ENCODE measurements at regions not wholly inside any gene's neighbourhood (a gene's known extent, or its start where the extent isn't known, plus 50 kb on each side); places are given as distances from the start of the nearest gene placed in this dataset.

DNA sequence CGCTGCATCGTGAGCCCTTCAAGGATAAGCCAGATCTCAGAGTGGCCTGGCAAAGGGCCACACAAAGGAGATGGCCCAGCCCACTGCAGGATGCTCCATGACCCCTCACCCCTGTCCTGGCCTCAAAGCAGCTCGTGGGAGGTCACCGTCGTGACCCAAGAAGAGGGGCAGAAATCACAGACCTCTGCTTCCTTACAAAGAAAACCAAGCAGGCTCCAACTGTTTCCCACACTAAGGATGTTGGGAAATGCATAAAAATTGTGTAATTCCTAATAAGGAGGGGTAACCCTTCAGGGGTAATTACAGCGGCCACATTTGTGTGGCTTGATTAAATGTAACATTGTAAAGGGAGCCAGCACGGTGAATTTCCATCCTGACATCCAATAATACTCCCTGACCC is 102.3 kb downstream of the BOD1L2 start:
- Histone ChIP-seq H3K9me3 (ENCODE audit: control extremely low read depth in 1 of 3, control insufficient read depth in 2 of 3, insufficient read depth in 1 of 3, low read length in 2 of 3) (no peaks in the 10 kb centered on the region), H2AFZ (ENCODE audit: insufficient read depth, low read depth, low read length, poor library complexity, severe bottlenecking) (no peak overlapping the region), H3K79me2 (ENCODE audit: control insufficient read depth, insufficient read depth, low read length) (no peaks in the 10 kb centered on the region), H3K27ac (ENCODE audit: low read length in 2 of 2) (no peak overlapping the region), H3K27me3 (replicated peaks in 1 of 4; ENCODE audit: control extremely low read depth in 1 of 4, control insufficient read depth in 3 of 4, insufficient read depth in 4 of 4, low read length in 3 of 4) (peaks cover 0 to 4% (median 0%) of the 10 kb centered on the region in 4 experiments), H3K4me1 (ENCODE audit: control insufficient read depth in 2 of 2, insufficient read depth in 2 of 2, low read length in 2 of 2) (no peaks in the 10 kb centered on the region), H4K20me1 (ENCODE audit: control insufficient read depth, insufficient read depth, low read length, poor library complexity, severe bottlenecking) (no peaks in the 10 kb centered on the region), H3K4me2 (replicated peaks; ENCODE audit: low read depth, low read length, poor library complexity, severe bottlenecking) (no peak overlapping the region), H3K36me3 (replicated peaks in 1 of 2; ENCODE audit: control extremely low read depth in 1 of 2, control insufficient read depth in 1 of 2, extremely low read depth in 1 of 2, insufficient read depth in 2 of 2, low read length in 1 of 2) (no peaks in the 10 kb centered on the region), H3K4me3 (ENCODE audit: control extremely low read depth in 1 of 5, extremely low read depth in 1 of 5, insufficient read depth in 1 of 5, low read depth in 2 of 5, low read length in 4 of 5) (no peak overlapping the region), H3K9ac (ENCODE audit: low read length) (no peak overlapping the region)
- Mint-ChIP-seq H3K27ac (no peak overlapping the region), H3K4me3 (no peak overlapping the region), H3K4me1 (no peaks in the 10 kb centered on the region), H3K27me3 (peaks cover 11% of the 10 kb centered on the region), H3K9me3 (ENCODE audit: insufficient read depth) (peaks cover 2% of the 10 kb centered on the region)
- TF ChIP-seq, protein P1, sequence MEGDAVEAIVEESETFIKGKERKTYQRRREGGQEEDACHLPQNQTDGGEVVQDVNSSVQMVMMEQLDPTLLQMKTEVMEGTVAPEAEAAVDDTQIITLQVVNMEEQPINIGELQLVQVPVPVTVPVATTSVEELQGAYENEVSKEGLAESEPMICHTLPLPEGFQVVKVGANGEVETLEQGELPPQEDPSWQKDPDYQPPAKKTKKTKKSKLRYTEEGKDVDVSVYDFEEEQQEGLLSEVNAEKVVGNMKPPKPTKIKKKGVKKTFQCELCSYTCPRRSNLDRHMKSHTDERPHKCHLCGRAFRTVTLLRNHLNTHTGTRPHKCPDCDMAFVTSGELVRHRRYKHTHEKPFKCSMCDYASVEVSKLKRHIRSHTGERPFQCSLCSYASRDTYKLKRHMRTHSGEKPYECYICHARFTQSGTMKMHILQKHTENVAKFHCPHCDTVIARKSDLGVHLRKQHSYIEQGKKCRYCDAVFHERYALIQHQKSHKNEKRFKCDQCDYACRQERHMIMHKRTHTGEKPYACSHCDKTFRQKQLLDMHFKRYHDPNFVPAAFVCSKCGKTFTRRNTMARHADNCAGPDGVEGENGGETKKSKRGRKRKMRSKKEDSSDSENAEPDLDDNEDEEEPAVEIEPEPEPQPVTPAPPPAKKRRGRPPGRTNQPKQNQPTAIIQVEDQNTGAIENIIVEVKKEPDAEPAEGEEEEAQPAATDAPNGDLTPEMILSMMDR (IDR thresholded peaks at IDR 0.05), result no peak
- no peak for TF ChIP-seq EZH2 (IDR thresholded peaks at IDR 0.05; ENCODE audit: borderline replicate concordance, insufficient read depth, low read depth, low read length, poor library complexity, severe bottlenecking)
- intact Hi-C loops (cut with micrococcal nuclease), result no loop called here
- DNase-seq (no peak), ATAC-seq (ENCODE audit: low read depth) (no peak)
- WGBS (ENCODE audit: insufficient coverage), result 69% methylated on average over 5 of the region's 7 CpGs
- ChIA-PET CTCF (no interaction called here), POLR2A (no interaction called here)

DNA sequence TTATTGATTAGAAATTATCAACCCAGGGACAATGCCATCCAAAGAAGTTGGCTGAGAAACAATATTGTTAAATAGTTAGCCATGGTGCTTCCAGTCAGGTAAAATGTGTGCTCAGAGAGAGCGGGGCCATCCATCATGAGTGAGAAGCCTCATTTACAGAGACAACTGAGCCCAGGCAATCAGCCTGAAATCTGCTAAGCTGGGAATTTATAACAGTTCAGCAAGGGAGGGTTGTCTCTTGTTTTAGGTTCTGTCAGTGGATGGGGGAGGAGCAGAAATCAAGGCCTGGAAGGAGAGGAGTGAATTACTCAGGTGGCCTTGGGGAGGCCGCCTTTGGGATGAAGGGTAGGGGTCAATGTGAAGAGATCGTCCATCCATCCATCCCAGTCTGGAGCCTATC is 102.5 kb upstream of the ST8SIA3 start:
- no peak overlapping the region for H2AFZ ChIP-seq (ENCODE audit: insufficient read depth, low read depth, low read length, poor library complexity, severe bottlenecking)
- H3K9me3 ChIP-seq (ENCODE audit: control extremely low read depth in 1 of 3, control insufficient read depth in 2 of 3, insufficient read depth in 1 of 3, low read length in 2 of 3), result no peaks in the 10 kb centered on the region
- H3K27me3 ChIP-seq (replicated peaks in 1 of 4; ENCODE audit: control extremely low read depth in 1 of 4, control insufficient read depth in 3 of 4, insufficient read depth in 4 of 4, low read length in 3 of 4), result peaks cover 0 to 4% (median 0%) of the 10 kb centered on the region in 4 experiments
- ChIA-PET CTCF (no interaction called here), POLR2A (no interaction called here)
- WGBS (ENCODE audit: insufficient coverage), result 100% methylated on average over 1 of the region's 3 CpGs
- H3K27me3 Mint-ChIP-seq, result peaks cover 11% of the 10 kb centered on the region
- intact Hi-C loops (cut with micrococcal nuclease), result no loop called here
- H3K4me1 ChIP-seq (ENCODE audit: control insufficient read depth in 2 of 2, insufficient read depth in 2 of 2, low read length in 2 of 2), result no peaks in the 10 kb centered on the region
- no peaks in the 10 kb centered on the region for H4K20me1 ChIP-seq (ENCODE audit: control insufficient read depth, insufficient read depth, low read length, poor library complexity, severe bottlenecking)
- TF ChIP-seq EZH2 (IDR thresholded peaks at IDR 0.05; ENCODE audit: borderline replicate concordance, insufficient read depth, low read depth, low read length, poor library complexity, severe bottlenecking), result no peak
- TF ChIP-seq, protein P1 (IDR thresholded peaks at IDR 0.05), result no peak
- no peaks in the 10 kb centered on the region for H3K36me3 ChIP-seq (replicated peaks in 1 of 2; ENCODE audit: control extremely low read depth in 1 of 2, control insufficient read depth in 1 of 2, extremely low read depth in 1 of 2, insufficient read depth in 2 of 2, low read length in 1 of 2)
- no peaks in the 10 kb centered on the region for H3K4me1 Mint-ChIP-seq
- no peak for ATAC-seq (ENCODE audit: low read depth)
- H3K79me2 ChIP-seq (ENCODE audit: control insufficient read depth, insufficient read depth, low read length), result no peaks in the 10 kb centered on the region
- H3K9me3 Mint-ChIP-seq (ENCODE audit: insufficient read depth), result no peaks in the 10 kb centered on the region
- H3K4me2 ChIP-seq (replicated peaks; ENCODE audit: low read depth, low read length, poor library complexity, severe bottlenecking), result no peak overlapping the region
- H3K4me3 Mint-ChIP-seq, result no peak overlapping the region
- H3K27ac ChIP-seq (ENCODE audit: low read length in 2 of 2), result no peak overlapping the region
- no peak overlapping the region for H3K9ac ChIP-seq (ENCODE audit: low read length)
- H3K4me3 ChIP-seq (ENCODE audit: control extremely low read depth in 1 of 5, extremely low read depth in 1 of 5, insufficient read depth in 1 of 5, low read depth in 2 of 5, low read length in 4 of 5), result no peak overlapping the region
- DNase-seq, result no peak
- no peak overlapping the region for H3K27ac Mint-ChIP-seq
